Fibroblast of lung (primary cell): ENCODE measurements at regions not wholly inside any gene's neighbourhood (a gene's known extent, or its start where the extent isn't known, plus 50 kb on each side); places are given as distances from the start of the nearest gene placed in this dataset.
A peak's percentile ranks its signal among the peaks of the same experiment; 100 is the strongest.

ENCODE experiments used
- DNase-seq, 2 donors: peaks; one replicate each; pipeline versions ENCODE4 v3.0.0 to v3.0.0-alpha.2; 2010; ENCODE audit warnings: low read depth in 2 of 2
- H2AFZ ChIP-seq: 2 replicates; pipeline ENCODE4 v1.5.1; 2012; ENCODE audit warnings: low read length, control low read depth, inconsistent platforms
- H3K27ac ChIP-seq: 2 replicates; pipeline ENCODE4 v1.5.1; 2011; ENCODE audit warnings: low read length, control low read depth; ENCODE audit not compliant: insufficient read depth
- H3K27me3 ChIP-seq: 2 replicates; pipeline ENCODE4 v1.5.1; 2011; ENCODE audit warnings: mild to moderate bottlenecking, low read length; ENCODE audit not compliant: control insufficient read depth, insufficient read depth
- H3K36me3 ChIP-seq: 2 replicates; pipeline ENCODE4 v1.5.1; 2011; ENCODE audit warnings: low read length; ENCODE audit not compliant: control insufficient read depth, insufficient read depth
- H3K4me1 ChIP-seq: 2 replicates; pipeline ENCODE4 v1.5.1; 2011; ENCODE audit warnings: low read length; ENCODE audit not compliant: control insufficient read depth, insufficient read depth; ENCODE audit errors: extremely low read depth
- H3K4me2 ChIP-seq: 2 replicates; pipeline ENCODE4 v1.5.1; 2011; ENCODE audit warnings: low read length, control low read depth; ENCODE audit not compliant: insufficient read depth; ENCODE audit errors: extremely low read depth
- H3K4me3 ChIP-seq, 4 experiments: fragments of 200-600 bp in 1 of 4; sonication (generic) in 1 of 4; replicated peaks in 1 of 4; 2 replicates each; pipeline ENCODE4 v1.5.1; 2011 to 2016; ENCODE audit warnings: low read length in 4 of 4, low read depth in 3 of 4, mild to moderate bottlenecking in 3 of 4, control low read depth in 2 of 4, inconsistent platforms in 1 of 4, mixed read lengths in 1 of 4; ENCODE audit not compliant: insufficient read depth in 1 of 4; ENCODE audit errors: control extremely low read depth in 1 of 4
- H3K79me2 ChIP-seq: 2 replicates; pipeline ENCODE4 v1.5.1; 2012; ENCODE audit warnings: mild to moderate bottlenecking, low read length, inconsistent platforms; ENCODE audit not compliant: control insufficient read depth, insufficient read depth
- H3K9ac ChIP-seq: 2 replicates; pipeline ENCODE4 v1.5.1; 2011; ENCODE audit warnings: mild to moderate bottlenecking, low read length, control low read depth; ENCODE audit not compliant: insufficient read depth
- H3K9me3 ChIP-seq: 2 replicates; pipeline ENCODE4 v1.5.1; 2012; ENCODE audit warnings: low read depth, low read length; ENCODE audit not compliant: control insufficient read depth, insufficient read depth
- H4K20me1 ChIP-seq: 2 replicates; pipeline ENCODE4 v1.5.1; 2011; ENCODE audit warnings: low read length; ENCODE audit not compliant: control insufficient read depth, insufficient read depth; ENCODE audit errors: extremely low read depth
- CTCF ChIP-seq, 2 donors: IDR thresholded peaks in 1 of 2; conservative IDR thresholded peaks in 1 of 2; 1 replicate in 1 of 2; 2 replicates in 1 of 2; pipeline ENCODE4 v1.5.1; 2011 to 2012; ENCODE audit warnings: low read length in 2 of 2, control low read depth in 1 of 2, inconsistent platforms in 1 of 2, low read depth in 1 of 2, mild to moderate bottlenecking in 1 of 2
- EZH2 ChIP-seq: IDR thresholded peaks from 2 replicates; pipeline ENCODE4 v1.5.1; 2012; ENCODE audit warnings: low read length, control low read depth, mild to moderate bottlenecking; ENCODE audit errors: missing control alignments

- H3K9ac ChIP-seq, result no peak overlapping the region
- DNase-seq, result no peak
- TF ChIP-seq CTCF (conservative IDR thresholded peaks at IDR 0.05 in 1 of 2, IDR thresholded peaks at IDR 0.05 in 1 of 2; ENCODE audit: low read depth in 1 of 2, low read length in 2 of 2) (no peak), EZH2 (no peak)
Observed at GRCh38 chr3:192061426-192061825, 600.5 kb downstream of the PYDC2 start.

GRCh38 chr3:192062186-192062585, 601.2 kb downstream of the PYDC2 start:
- H3K9me3 ChIP-seq, result no peaks in the 10 kb centered on the region
- H3K79me2 ChIP-seq, result no peaks in the 10 kb centered on the region
- H3K4me2 ChIP-seq, result no peak overlapping the region
- H3K36me3 ChIP-seq, result no peaks in the 10 kb centered on the region
- H3K27me3 ChIP-seq, result no peaks in the 10 kb centered on the region
- no peaks in the 10 kb centered on the region for H3K4me1 ChIP-seq
- H4K20me1 ChIP-seq, result no peaks in the 10 kb centered on the region
- H3K9ac ChIP-seq, result no peak overlapping the region
- no peak overlapping the region for H3K4me3 ChIP-seq
- H3K27ac ChIP-seq, result no peak overlapping the region
- TF ChIP-seq CTCF (conservative IDR thresholded peaks at IDR 0.05 in 1 of 2, IDR thresholded peaks at IDR 0.05 in 1 of 2; ENCODE audit: low read depth in 1 of 2, low read length in 2 of 2) (no peak), EZH2 (no peak)
- DNase-seq, result peak in 1 of 2 donors; percentile 41
- H2AFZ ChIP-seq, result no peak overlapping the region

More at GRCh38 chr3:192061426-192061825, 600.5 kb downstream of the PYDC2 start:
- H3K4me3 ChIP-seq, result no peak overlapping the region
- no peak overlapping the region for H2AFZ ChIP-seq
- H3K4me1 ChIP-seq, result no peaks in the 10 kb centered on the region
- H4K20me1 ChIP-seq, result no peaks in the 10 kb centered on the region
- H3K27me3 ChIP-seq, result no peaks in the 10 kb centered on the region
- H3K79me2 ChIP-seq, result no peaks in the 10 kb centered on the region
- no peak overlapping the region for H3K27ac ChIP-seq
- H3K4me2 ChIP-seq, result no peak overlapping the region
- no peaks in the 10 kb centered on the region for H3K36me3 ChIP-seq
- no peaks in the 10 kb centered on the region for H3K9me3 ChIP-seq

- Histone ChIP-seq H2AFZ (no peak overlapping the region), H3K79me2 (no peaks in the 10 kb centered on the region), H3K27me3 (no peaks in the 10 kb centered on the region), H3K4me1 (no peaks in the 10 kb centered on the region), H4K20me1 (no peaks in the 10 kb centered on the region), H3K9me3 (no peaks in the 10 kb centered on the region), H3K9ac (no peak overlapping the region), H3K27ac (no peak overlapping the region), H3K36me3 (no peaks in the 10 kb centered on the region), H3K4me2 (no peak overlapping the region), H3K4me3 (no peak overlapping the region)
- no peak for TF ChIP-seq CTCF (conservative IDR thresholded peaks at IDR 0.05 in 1 of 2, IDR thresholded peaks at IDR 0.05 in 1 of 2; ENCODE audit: low read depth in 1 of 2, low read length in 2 of 2)
- no peak for TF ChIP-seq EZH2
- DNase-seq, result peak; percentile 2 to 76
Observed at GRCh38 chr3:192063570-192063969, 602.6 kb downstream of the PYDC2 start.
